ENCODE measurements at regions not wholly inside any gene's neighbourhood (a gene's known extent, or its start where the extent isn't known, plus 50 kb on each side); places are given as distances from the start of the nearest gene placed in this dataset.

DNA sequence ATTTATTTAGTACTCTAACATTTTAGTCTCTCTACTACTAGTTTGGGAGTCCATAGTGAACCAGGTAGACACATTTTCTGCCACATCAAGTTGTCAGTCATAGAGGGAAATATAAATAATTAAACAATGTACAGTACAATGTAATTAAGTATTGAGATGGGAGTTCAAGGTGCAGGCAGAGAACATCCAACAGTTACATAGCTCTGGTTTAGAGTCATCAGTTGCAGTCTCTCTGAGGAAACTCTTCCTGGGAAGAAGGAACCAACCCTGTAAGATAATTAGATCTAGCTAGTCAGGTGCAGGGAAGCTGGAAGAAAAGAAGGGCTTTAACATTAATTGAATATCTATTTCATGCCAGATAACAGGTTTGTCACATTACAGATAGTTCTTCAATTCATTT is 457.9 kb upstream of the DYNLRB2 start:
- no peaks in the 10 kb centered on the region for H3K36me3 Mint-ChIP-seq
- no peaks in the 10 kb centered on the region for H3K9me3 Mint-ChIP-seq
- H3K27me3 Mint-ChIP-seq (ENCODE audit: low read depth in 3 of 3), result peaks cover 0 to 8% (median 4%) of the 10 kb centered on the region in 3 donors
- DNase-seq, result no peak
- H3K4me1 Mint-ChIP-seq, result no peaks in the 10 kb centered on the region
- no peak overlapping the region for H3K27ac Mint-ChIP-seq
- H3K4me3 Mint-ChIP-seq, result no peak overlapping the region

- no peak for DNase-seq
- Mint-ChIP-seq H3K27ac (no peak overlapping the region), H3K4me1 (no peaks in the 10 kb centered on the region), H3K27me3 (ENCODE audit: low read depth in 3 of 3) (peaks cover 0 to 8% (median 6%) of the 10 kb centered on the region in 3 donors), H3K9me3 (no peaks in the 10 kb centered on the region), H3K4me3 (no peak overlapping the region), H3K36me3 (no peaks in the 10 kb centered on the region)
Observed at GRCh38 chr16:80081846-80082245, 458.9 kb upstream of the DYNLRB2 start.

DNA sequence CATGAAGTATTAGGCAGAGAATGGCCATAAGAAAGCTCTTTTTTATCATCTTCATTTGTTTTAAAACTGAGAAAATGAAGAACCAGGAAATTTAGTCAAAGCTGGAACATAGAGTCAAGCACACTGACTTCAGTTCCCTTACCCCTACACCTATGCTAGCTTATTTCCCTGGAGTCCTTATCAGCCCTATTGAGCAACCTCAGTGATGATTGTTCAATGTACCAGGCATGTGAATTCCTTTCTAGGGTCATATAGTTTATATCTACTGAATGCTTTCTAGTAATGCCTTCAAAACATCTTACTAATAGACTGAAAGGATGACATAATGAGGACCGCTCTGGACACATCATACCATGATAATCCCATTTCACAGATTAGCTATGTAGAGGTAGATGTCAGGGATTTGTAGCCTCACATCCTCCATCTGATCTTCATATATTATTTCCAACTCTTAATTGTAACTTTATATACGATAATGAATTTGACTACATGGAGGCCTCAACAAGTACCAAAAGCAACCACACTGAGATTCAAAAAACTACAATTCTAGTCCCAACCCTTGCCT is 460.4 kb upstream of the DYNLRB2 start:
- no peak overlapping the region for H3K27ac Mint-ChIP-seq
- no peaks in the 10 kb centered on the region for H3K4me1 Mint-ChIP-seq
- no peaks in the 10 kb centered on the region for H3K9me3 Mint-ChIP-seq
- H3K27me3 Mint-ChIP-seq (ENCODE audit: low read depth in 3 of 3), result peaks cover 0 to 8% (median 8%) of the 10 kb centered on the region in 3 donors
- no peak for DNase-seq
- H3K4me3 Mint-ChIP-seq, result no peak overlapping the region
- no peaks in the 10 kb centered on the region for H3K36me3 Mint-ChIP-seq

DNA sequence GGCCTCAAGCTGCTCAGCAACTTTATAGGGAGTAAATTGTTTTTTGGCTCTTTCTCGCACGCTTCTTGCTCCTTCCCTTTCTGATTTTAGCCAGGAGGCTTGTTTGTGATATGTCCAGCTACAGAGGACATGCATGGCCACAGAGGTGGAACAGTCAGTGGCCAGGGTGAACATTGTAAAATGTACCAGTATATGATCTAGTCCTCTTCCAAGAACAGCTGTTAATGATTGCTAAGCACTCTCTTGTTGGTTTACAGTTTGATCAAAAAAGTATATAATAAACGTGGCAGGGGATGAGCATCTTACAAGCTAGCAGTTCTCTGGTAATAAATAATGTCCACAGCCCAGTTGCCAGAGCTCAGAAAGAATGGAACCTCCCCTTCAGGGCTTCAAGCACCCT is 461.7 kb upstream of the DYNLRB2 start:
- H3K4me3 Mint-ChIP-seq, result no peak overlapping the region
- peaks cover 0 to 11% (median 5%) of the 10 kb centered on the region in 3 donors for H3K27me3 Mint-ChIP-seq (ENCODE audit: low read depth in 3 of 3)
- H3K27ac Mint-ChIP-seq, result no peak overlapping the region
- H3K4me1 Mint-ChIP-seq, result no peaks in the 10 kb centered on the region
- H3K36me3 Mint-ChIP-seq, result no peaks in the 10 kb centered on the region
- no peaks in the 10 kb centered on the region for H3K9me3 Mint-ChIP-seq
- no peak for DNase-seq

- H3K27ac Mint-ChIP-seq, result no peak overlapping the region
- peaks cover 0 to 10% (median 5%) of the 10 kb centered on the region in 3 donors for H3K27me3 Mint-ChIP-seq (ENCODE audit: low read depth in 3 of 3)
- no peak overlapping the region for H3K4me3 Mint-ChIP-seq
- no peaks in the 10 kb centered on the region for H3K9me3 Mint-ChIP-seq
- no peaks in the 10 kb centered on the region for H3K4me1 Mint-ChIP-seq
- H3K36me3 Mint-ChIP-seq, result no peaks in the 10 kb centered on the region
- DNase-seq, result no peak
Observed at GRCh38 chr16:80077696-80078095, 463.1 kb upstream of the DYNLRB2 start.

- H3K4me1 Mint-ChIP-seq, result no peaks in the 10 kb centered on the region
- DNase-seq, result no peak
- H3K4me3 Mint-ChIP-seq, result no peak overlapping the region
- no peaks in the 10 kb centered on the region for H3K9me3 Mint-ChIP-seq
- peaks cover 0 to 9% (median 4%) of the 10 kb centered on the region in 3 donors for H3K27me3 Mint-ChIP-seq (ENCODE audit: low read depth in 3 of 3)
- H3K27ac Mint-ChIP-seq, result no peak overlapping the region
- no peaks in the 10 kb centered on the region for H3K36me3 Mint-ChIP-seq
Observed at GRCh38 chr16:80074329-80074728, 466.5 kb upstream of the DYNLRB2 start.

GRCh38 chr16:80071964-80072456 is 468.8 kb upstream of the DYNLRB2 start:
- no peak overlapping the region for H3K27ac Mint-ChIP-seq
- peaks cover 0 to 10% (median 4%) of the 10 kb centered on the region in 3 donors for H3K27me3 Mint-ChIP-seq (ENCODE audit: low read depth in 3 of 3)
- no peaks in the 10 kb centered on the region for H3K9me3 Mint-ChIP-seq
- H3K4me1 Mint-ChIP-seq, result no peaks in the 10 kb centered on the region
- H3K4me3 Mint-ChIP-seq, result no peak overlapping the region
- no peaks in the 10 kb centered on the region for H3K36me3 Mint-ChIP-seq
- DNase-seq, result no peak

DNA sequence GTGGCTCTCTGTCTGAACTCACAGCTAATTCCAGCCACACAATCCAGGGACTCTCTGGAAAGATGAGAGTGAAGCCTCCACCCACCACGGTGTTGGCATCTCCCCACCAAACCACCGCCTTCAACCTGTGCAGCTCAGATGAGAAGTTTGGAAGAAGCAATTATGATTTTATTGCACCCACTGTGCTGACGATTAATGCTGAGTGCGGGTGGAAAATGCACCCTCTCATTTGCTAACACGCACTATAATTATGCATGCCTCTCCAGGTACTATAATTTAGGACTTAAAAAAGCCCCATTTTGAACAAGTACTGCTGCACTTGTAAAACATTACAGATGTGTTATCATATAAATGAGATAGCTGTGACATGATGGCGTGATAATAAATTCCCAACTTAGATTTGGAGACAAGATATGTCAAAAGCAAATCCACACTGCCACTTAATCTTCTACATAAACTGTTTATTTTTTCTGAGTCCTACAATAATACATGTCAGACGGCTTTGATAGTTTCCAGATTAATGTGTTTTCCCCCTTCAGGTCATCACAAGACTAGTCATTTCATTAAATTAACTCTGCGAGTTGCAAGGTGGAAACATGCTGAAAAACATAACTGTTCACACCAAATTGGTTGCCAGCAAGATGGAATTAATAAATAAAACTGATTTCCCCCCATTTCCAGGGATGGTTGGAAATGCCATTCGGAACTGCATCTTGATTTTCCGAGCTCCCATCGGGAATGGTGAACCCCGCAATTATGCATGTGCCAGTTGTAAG is 466.5 kb upstream of the MAF start:
- H3K27me3 Mint-ChIP-seq (ENCODE audit: low read depth in 3 of 3), result peaks cover 2 to 7% (median 3%) of the 10 kb centered on the region in 3 donors
- H3K4me1 Mint-ChIP-seq, result no peaks in the 10 kb centered on the region
- DNase-seq, result no peak
- H3K9me3 Mint-ChIP-seq, result no peaks in the 10 kb centered on the region
- H3K4me3 Mint-ChIP-seq, result no peak overlapping the region
- H3K36me3 Mint-ChIP-seq, result no peaks in the 10 kb centered on the region
- no peak overlapping the region for H3K27ac Mint-ChIP-seq

- Mint-ChIP-seq H3K27me3 (ENCODE audit: low read depth in 3 of 3) (peaks cover 2 to 14% (median 10%) of the 10 kb centered on the region in 3 donors), H3K36me3 (no peaks in the 10 kb centered on the region), H3K27ac (no peak overlapping the region), H3K9me3 (no peaks in the 10 kb centered on the region), H3K4me3 (no peak overlapping the region), H3K4me1 (no peaks in the 10 kb centered on the region)
- no peak for DNase-seq
Observed at GRCh38 chr16:80065541-80065940, 465.0 kb upstream of the MAF start.

DNA sequence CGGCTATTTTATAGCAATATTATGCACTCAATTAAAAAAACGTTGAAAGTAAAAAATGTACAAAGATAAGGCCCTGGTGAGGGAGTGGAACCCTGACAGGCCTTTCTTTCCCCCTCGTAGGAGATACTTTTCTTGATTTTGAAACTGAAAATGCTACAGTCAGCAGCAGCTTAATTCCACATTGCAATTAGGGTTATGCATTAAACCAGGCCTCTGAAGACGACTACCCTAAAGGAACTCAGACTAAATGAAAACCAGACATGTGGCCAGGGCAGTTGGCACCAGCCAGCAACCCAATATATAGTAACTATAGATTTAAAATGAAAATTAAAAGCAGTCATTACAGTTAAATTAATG is 463.2 kb upstream of the MAF start:
- Mint-ChIP-seq H3K4me1 (no peaks in the 10 kb centered on the region), H3K36me3 (no peaks in the 10 kb centered on the region), H3K9me3 (no peaks in the 10 kb centered on the region), H3K27ac (no peak overlapping the region), H3K4me3 (no peak overlapping the region), H3K27me3 (ENCODE audit: low read depth in 3 of 3) (peaks cover 3 to 10% (median 10%) of the 10 kb centered on the region in 3 donors)
- DNase-seq, result no peak

DNA sequence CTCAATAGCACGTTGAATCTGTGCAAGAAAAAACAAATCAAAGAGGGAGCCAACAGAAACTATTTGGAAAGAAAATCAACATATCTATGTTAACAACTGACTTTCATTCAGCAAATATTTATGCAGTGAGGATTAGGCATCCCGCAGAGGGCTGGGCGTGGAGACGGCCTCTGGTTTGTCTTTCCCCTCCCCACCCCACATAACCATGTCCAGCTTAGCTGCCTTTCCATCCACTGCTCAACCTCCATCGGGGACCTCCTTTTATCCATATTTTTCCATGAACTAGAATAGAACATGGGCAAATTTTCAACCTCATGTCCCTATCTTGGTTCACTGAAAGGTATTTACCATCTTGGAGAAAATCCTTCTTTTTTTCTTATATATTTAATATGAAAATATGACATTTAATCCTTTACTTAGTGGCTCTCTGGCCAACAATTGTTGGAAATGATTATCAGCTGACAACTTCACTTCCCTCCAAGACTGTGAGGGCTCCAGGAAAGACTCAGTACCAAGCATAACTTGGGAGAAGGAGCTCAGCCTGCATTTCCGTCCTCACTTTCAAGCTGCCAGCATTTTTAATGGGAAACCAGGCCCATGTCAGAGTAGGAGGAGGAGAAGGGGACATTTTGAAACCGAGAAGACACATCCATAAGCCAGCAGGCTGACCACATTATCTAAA is 462.6 kb upstream of the MAF start:
- no peak overlapping the region for H3K27ac Mint-ChIP-seq
- no peaks in the 10 kb centered on the region for H3K4me1 Mint-ChIP-seq
- no peaks in the 10 kb centered on the region for H3K36me3 Mint-ChIP-seq
- DNase-seq, result no peak
- H3K9me3 Mint-ChIP-seq, result no peaks in the 10 kb centered on the region
- peaks cover 4 to 10% (median 10%) of the 10 kb centered on the region in 3 donors for H3K27me3 Mint-ChIP-seq (ENCODE audit: low read depth in 3 of 3)
- H3K4me3 Mint-ChIP-seq, result no peak overlapping the region

DNA sequence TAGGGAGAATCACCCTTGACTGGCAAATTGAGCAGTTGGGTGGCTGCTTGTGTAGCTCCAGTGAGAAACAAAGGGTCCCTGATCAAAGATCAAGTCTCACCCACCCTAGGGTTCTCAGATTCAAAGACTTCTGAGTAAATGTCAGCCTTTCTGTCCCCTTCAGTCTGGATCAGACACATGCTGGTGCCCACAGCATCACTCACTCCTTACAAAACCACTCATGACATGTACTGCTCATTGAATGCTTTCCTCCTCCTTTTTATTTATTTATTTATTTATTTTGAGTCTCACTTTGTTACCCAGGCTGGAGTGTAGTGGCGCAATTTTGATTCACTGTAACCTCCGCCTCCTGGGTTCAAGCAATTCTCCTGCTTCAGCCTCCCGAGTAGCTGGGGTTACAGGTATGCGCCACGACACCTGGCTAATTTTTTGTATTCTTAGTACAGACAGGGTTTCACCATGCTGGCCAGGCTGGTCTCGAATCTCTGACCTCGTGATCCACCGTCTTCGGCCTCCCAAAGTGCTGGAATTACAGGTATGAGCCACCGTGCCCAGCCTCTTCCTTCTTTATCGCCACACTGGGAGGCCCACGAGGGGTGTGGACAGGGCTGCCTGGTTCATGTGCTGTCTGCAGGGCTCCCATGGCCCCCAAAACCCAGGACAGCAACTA is 462.0 kb upstream of the MAF start:
- Mint-ChIP-seq H3K4me3 (no peak overlapping the region), H3K9me3 (no peaks in the 10 kb centered on the region)

DNA sequence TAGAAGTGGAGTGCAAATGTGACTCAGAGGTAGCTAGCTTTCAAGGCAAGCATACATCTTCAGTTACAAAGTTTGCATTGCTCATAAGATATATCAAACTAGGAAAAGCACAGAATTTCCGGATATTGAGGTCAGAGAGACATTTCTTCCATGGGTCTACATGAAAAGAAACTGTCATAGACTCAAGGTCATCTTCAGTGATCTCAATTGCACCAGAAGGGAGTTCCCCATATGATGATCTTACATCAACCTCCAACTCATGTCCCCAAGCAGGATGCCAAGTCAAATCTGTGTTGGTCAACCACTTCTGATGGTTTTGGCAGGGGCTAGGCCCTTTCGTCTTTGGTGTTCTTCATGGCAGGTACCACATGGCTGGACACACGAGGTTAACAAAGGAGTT is 459.9 kb upstream of the MAF start:
- H3K27me3 Mint-ChIP-seq (ENCODE audit: low read depth in 3 of 3), result peaks cover 5 to 10% (median 9%) of the 10 kb centered on the region in 3 donors
- H3K9me3 Mint-ChIP-seq, result no peaks in the 10 kb centered on the region
- H3K4me3 Mint-ChIP-seq, result no peak overlapping the region
- H3K4me1 Mint-ChIP-seq, result no peaks in the 10 kb centered on the region
- H3K36me3 Mint-ChIP-seq, result no peaks in the 10 kb centered on the region
- DNase-seq, result no peak
- H3K27ac Mint-ChIP-seq, result no peak overlapping the region

More for the DNA sequence above, 462.0 kb upstream of the MAF start:
- Mint-ChIP-seq H3K4me1 (no peaks in the 10 kb centered on the region), H3K27ac (no peak overlapping the region), H3K36me3 (no peaks in the 10 kb centered on the region), H3K27me3 (ENCODE audit: low read depth in 3 of 3) (peaks cover 5 to 10% (median 10%) of the 10 kb centered on the region in 3 donors)
- no peak for DNase-seq

GRCh38 chr16:80059836-80060235 is 459.3 kb upstream of the MAF start:
- no peak for DNase-seq
- peaks cover 5 to 10% (median 7%) of the 10 kb centered on the region in 3 donors for H3K27me3 Mint-ChIP-seq (ENCODE audit: low read depth in 3 of 3)
- H3K4me1 Mint-ChIP-seq, result no peaks in the 10 kb centered on the region
- H3K27ac Mint-ChIP-seq, result no peak overlapping the region
- no peak overlapping the region for H3K4me3 Mint-ChIP-seq
- H3K36me3 Mint-ChIP-seq, result no peaks in the 10 kb centered on the region
- H3K9me3 Mint-ChIP-seq, result no peaks in the 10 kb centered on the region
